ENCODE measurements at regions not wholly inside any gene's neighbourhood (a gene's known extent, or its start where the extent isn't known, plus 50 kb on each side); places are given as distances from the start of the nearest gene placed in this dataset.

- FAIRE-seq, result no peak
- no peak for DNase-seq (ENCODE audit: low spot score)
Observed at GRCh38 chr10:108877095-108877561, 1046.2 kb downstream of the XPNPEP1 start.

GRCh38 chr10:108872854-108873253 lies 1050.5 kb downstream of the XPNPEP1 start:
- no peak for FAIRE-seq
- no peak for DNase-seq (ENCODE audit: low spot score)

- FAIRE-seq (no peak), DNase-seq (ENCODE audit: low spot score) (no peak)
Observed at GRCh38 chr10:108868881-108869280, 1054.4 kb downstream of the XPNPEP1 start.

GRCh38 chr10:108862676-108863350 lies 1060.5 kb downstream of the XPNPEP1 start:
- no peak for FAIRE-seq
- DNase-seq (ENCODE audit: low spot score), result no peak

GRCh38 chr10:108861181-108861754 lies 1062.0 kb downstream of the XPNPEP1 start:
- FAIRE-seq (no peak), DNase-seq (ENCODE audit: low spot score) (no peak)

GRCh38 chr10:108852211-108852610 lies 1071.1 kb downstream of the XPNPEP1 start:
- no peak for FAIRE-seq
- DNase-seq (ENCODE audit: low spot score), result no peak

GRCh38 chr10:108850138-108850854 lies 1073.0 kb downstream of the XPNPEP1 start:
- DNase-seq (ENCODE audit: low spot score), result no peak
- no peak for FAIRE-seq

GRCh38 chr10:108849688-108850087 lies 1073.6 kb downstream of the XPNPEP1 start:
- FAIRE-seq (no peak), DNase-seq (ENCODE audit: low spot score) (no peak)

- FAIRE-seq (no peak), DNase-seq (ENCODE audit: low spot score) (no peak)
Observed at GRCh38 chr10:108849186-108849585, 1074.1 kb downstream of the XPNPEP1 start.

GRCh38 chr10:108848046-108848445 lies 1075.3 kb downstream of the XPNPEP1 start:
- FAIRE-seq (no peak), DNase-seq (ENCODE audit: low spot score) (no peak)

GRCh38 chr10:108840944-108841343 lies 1082.4 kb downstream of the XPNPEP1 start:
- no peak for DNase-seq (ENCODE audit: low spot score)
- FAIRE-seq, result no peak

GRCh38 chr10:108836362-108836761 lies 1086.9 kb downstream of the XPNPEP1 start:
- DNase-seq (ENCODE audit: low spot score) (no peak), FAIRE-seq (no peak)

- DNase-seq (ENCODE audit: low spot score) (no peak), FAIRE-seq (no peak)
Observed at GRCh38 chr10:108822026-108822425, 1101.3 kb downstream of the XPNPEP1 start.

GRCh38 chr10:108819302-108819701 lies 1104.0 kb downstream of the XPNPEP1 start:
- FAIRE-seq (no peak), DNase-seq (ENCODE audit: low spot score) (no peak)

GRCh38 chr10:108817584-108817983 lies 1105.7 kb downstream of the XPNPEP1 start:
- DNase-seq (ENCODE audit: low spot score) (no peak), FAIRE-seq (no peak)

GRCh38 chr10:108817135-108817534 lies 1106.2 kb downstream of the XPNPEP1 start:
- FAIRE-seq, result no peak
- DNase-seq (ENCODE audit: low spot score), result no peak

- DNase-seq (ENCODE audit: low spot score) (no peak), FAIRE-seq (no peak)
Observed at GRCh38 chr10:108812906-108813305, 1110.4 kb downstream of the XPNPEP1 start.

GRCh38 chr10:108812296-108812695 lies 1111.0 kb downstream of the XPNPEP1 start:
- no peak for FAIRE-seq

GRCh38 chr10:108808228-108808627 lies 1115.1 kb downstream of the XPNPEP1 start:
- DNase-seq (ENCODE audit: low spot score), result no peak
- FAIRE-seq, result no peak

More at GRCh38 chr10:108812296-108812695, 1111.0 kb downstream of the XPNPEP1 start:
- no peak for DNase-seq (ENCODE audit: low spot score)

GRCh38 chr10:108801775-108802517 lies 1121.4 kb downstream of the XPNPEP1 start:
- DNase-seq (ENCODE audit: low spot score) (peak; percentile 50), FAIRE-seq (no peak)

- DNase-seq (ENCODE audit: low spot score), result peak; percentile 14
- FAIRE-seq, result no peak
Observed at GRCh38 chr10:108801220-108801619, 1122.1 kb downstream of the XPNPEP1 start.

GRCh38 chr10:108797573-108797972 lies 1125.7 kb downstream of the XPNPEP1 start:
- FAIRE-seq (no peak), DNase-seq (ENCODE audit: low spot score) (no peak)
